HAP-1 (cell line): ENCODE measurements at regions not wholly inside any gene's neighbourhood (a gene's known extent, or its start where the extent isn't known, plus 50 kb on each side); places are given as distances from the start of the nearest gene placed in this dataset.

ENCODE experiments used
- DNase-seq, 2 experiments: peaks; one replicate each; pipeline ENCODE4 v3.0.0-alpha.2; 2016 to 2020; ENCODE audit warnings: low spot score in 2 of 2
- H3K27me3 ChIP-seq: fragments of 250-450 bp; sonication (Bioruptor Pico); 2 replicates; pipeline ENCODE4 v1.5.1; 2020; ENCODE audit warnings: low read depth, mild to moderate bottlenecking, moderate library complexity
- H3K36me3 ChIP-seq: fragments of 250-450 bp; sonication (Bioruptor Pico); replicated peaks from 2 replicates; pipeline ENCODE4 v1.5.1; 2020; ENCODE audit warnings: mild to moderate bottlenecking
- H3K4me1 ChIP-seq: fragments of 250-450 bp; sonication (Bioruptor Pico); 2 replicates; pipeline ENCODE4 v1.5.1; 2020; ENCODE audit warnings: mild to moderate bottlenecking
- H3K4me3 ChIP-seq: fragments of 250-450 bp; sonication (Bioruptor Pico); 2 replicates; pipeline ENCODE4 v1.5.1; 2020; ENCODE audit warnings: mild to moderate bottlenecking, moderate library complexity
- H3K9me3 ChIP-seq: fragments of 250-450 bp; sonication (Bioruptor Pico); 2 replicates; pipeline ENCODE4 v1.5.1; 2020; ENCODE audit warnings: mild to moderate bottlenecking, moderate library complexity
- in situ Hi-C: fragments of 300-500 bp; cut with MboI; formaldehyde crosslinking; loops from 3 replicates; pipeline ENCODE4 v1.14.3; 2020; ENCODE audit warnings: low sequenced_read_pairs, inconsistent platforms, mixed read lengths

DNA sequence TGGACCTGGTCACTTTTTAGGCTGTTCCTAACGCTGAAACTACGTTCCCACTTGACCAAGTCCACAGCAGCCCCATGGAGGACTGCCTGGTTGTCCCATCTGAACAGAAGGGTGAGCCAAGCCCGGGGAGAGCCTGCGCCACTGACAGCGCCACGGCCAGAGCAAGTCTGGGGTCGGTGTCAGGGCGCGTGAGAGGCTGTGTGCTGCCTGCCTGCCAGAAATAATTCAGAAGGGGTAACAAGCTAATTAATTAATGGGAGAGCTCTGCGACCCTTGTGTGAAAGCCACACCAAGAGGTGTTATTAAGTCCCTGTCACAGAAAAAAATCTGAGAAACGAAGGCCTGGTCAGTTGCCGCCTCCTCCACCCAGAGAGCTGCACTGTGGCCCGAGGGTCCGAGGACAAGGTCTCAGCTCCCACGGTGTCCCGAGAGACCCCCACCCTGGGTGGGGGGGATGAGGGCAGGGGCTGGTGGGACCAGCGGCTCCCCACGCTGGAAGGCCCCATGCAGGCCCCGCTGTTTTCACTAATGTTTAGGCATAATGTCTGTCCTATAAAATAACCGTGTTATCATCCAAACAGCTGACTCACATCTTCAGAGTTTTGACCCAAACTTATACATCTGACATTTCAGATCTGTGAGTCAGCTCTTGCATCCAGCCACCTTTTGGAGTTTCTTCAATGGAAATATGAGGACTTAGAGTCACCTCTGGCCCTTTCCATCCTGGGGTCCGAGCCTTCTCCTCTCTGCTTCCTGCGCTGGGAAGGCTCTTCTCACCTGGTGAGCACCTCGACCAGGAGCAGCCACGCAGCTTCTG is 58.5 kb downstream of the DLL1 start:
- in situ Hi-C loops = no loop called here
- H3K36me3 ChIP-seq = no peaks in the 10 kb centered on the region
- H3K27me3 ChIP-seq = no peaks in the 10 kb centered on the region
- no peaks in the 10 kb centered on the region for H3K9me3 ChIP-seq
- H3K4me3 ChIP-seq = no peak overlapping the region
- DNase-seq = no peak
- peaks cover 9% of the 10 kb centered on the region; the same call in 1 of the 2 replicates for H3K4me1 ChIP-seq

DNA sequence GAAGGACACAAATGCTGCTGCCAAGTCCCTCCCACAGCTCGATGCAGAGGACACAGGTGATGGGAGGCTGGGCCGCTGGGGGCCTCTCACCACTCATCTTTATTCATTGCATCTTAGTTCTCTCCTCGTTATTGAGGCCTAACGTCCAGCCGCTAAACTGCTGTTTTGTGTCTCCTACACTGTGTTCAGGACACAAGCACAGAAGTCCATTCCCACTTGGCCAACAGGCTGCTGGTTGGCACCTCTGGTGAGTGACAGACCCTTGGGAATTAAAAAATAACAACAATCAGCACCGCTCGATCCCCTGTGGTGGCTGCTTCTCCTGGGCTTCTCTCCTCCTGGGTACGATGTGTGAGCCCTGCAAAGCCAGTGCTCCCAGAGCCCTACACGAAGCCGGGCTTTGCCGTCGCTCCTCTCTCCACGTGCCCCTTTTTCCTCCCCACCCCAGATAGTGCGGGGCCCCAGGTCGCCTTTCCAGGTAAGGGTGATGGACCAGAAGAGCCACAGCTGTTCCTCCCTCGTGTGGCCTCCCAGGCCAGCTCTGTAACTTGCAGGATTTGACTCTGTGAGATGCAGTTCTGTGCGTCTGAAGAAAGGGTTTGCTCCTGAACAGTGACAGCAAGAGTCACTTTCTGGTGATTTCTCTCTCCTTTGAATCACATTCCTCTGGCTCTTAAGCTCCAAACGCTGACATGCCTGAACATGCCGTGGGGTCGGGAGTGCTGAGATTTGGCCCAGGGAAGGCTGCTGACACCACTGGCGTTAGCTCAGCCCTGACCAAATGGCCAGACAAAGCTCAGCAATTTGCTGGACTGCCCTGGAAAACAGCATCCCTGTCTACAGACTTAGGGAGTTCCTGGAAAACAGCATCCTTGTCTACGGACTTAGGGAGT is 59.3 kb downstream of the DLL1 start:
- DNase-seq = peak in 1 of 2 experiments; percentile 21
- Histone ChIP-seq H3K4me3 (no peak overlapping the region), H3K9me3 (no peaks in the 10 kb centered on the region), H3K36me3 (no peaks in the 10 kb centered on the region), H3K4me1 (peaks cover 9% of the 10 kb centered on the region; the same call in 1 of the 2 replicates), H3K27me3 (no peaks in the 10 kb centered on the region)
- in situ Hi-C loops = no loop called here

DNA sequence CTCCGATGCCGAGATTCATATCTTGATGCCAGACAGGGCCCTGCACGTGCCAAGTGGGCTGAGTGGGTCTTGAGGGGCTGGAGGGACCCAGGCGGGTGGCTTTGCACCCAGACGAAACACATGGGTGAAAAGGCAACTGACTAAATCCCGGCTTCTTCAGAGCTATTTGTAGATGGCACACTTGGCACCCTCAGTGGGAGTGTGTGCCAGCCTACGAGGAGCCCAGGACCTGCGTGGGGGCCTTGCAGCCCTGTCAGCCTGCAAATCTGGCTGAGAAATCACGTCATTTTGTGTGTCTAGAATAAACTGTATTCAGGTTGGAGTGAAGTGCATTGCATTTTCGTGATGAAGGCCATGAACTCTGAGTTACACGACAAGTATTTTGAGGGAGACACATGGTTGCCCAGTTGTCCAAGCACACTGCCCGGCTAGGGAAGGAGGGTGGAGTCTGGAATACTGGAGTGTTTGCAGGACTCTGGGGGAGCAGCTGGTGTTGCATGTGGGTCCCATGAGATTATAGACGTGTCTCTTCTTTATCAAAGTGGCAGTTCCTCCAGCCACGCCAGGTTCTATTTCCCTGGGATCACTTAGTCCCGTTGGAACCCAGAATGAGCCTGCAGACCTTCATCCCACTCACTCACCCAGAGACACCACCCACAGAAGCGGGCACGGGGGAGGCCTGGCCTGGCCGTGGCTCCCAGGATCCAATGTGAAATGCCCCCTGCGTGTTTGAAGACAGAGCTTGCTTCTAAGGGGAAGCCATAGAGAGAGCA is 60.2 kb downstream of the DLL1 start:
- in situ Hi-C loops = no loop called here
- DNase-seq = no peak

DNA sequence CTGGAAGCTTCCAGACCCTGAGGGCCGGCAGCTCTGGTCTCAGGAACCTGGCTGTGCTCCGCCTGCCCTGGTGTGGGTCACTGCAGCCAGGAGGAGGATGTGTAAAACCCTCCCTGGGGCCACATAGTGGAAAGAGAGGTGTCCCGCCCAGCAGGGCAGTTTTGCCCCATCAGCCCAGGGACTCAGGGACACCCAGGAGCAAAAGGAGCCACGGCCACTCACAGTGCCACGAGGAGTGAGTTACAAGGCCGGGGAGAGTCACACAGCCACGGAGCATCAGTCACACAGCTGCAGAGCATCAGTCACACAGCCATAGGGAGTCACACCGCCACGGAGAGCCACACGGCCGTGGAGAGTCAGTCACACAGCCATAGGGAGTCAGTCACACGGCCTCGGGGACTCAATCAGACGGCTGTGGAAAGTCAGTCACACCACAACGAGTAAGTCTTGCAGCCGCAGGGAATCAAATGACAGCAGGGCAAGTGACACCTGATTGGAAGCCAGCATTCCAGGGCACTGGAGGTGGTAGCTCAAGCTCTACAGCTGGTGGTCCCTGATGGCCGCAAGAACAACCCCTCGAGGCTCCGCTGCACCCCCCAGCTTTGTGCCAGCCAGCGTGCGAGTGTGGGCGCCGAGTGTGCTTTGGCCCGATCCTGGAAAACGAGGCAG is 60.9 kb downstream of the DLL1 start:
- DNase-seq = no peak
- H3K36me3 ChIP-seq = no peaks in the 10 kb centered on the region
- no peaks in the 10 kb centered on the region for H3K9me3 ChIP-seq
- H3K4me1 ChIP-seq = peaks cover 2% of the 10 kb centered on the region; the same call in 1 of the 2 replicates
- H3K4me3 ChIP-seq = no peak overlapping the region
- in situ Hi-C loops = no loop called here
- H3K27me3 ChIP-seq = no peaks in the 10 kb centered on the region

More for the DNA sequence above, 60.2 kb downstream of the DLL1 start:
- Histone ChIP-seq H3K27me3 (no peaks in the 10 kb centered on the region), H3K4me1 (peaks cover 9% of the 10 kb centered on the region; the same call in 1 of the 2 replicates), H3K36me3 (no peaks in the 10 kb centered on the region), H3K4me3 (no peak overlapping the region), H3K9me3 (no peaks in the 10 kb centered on the region)

DNA sequence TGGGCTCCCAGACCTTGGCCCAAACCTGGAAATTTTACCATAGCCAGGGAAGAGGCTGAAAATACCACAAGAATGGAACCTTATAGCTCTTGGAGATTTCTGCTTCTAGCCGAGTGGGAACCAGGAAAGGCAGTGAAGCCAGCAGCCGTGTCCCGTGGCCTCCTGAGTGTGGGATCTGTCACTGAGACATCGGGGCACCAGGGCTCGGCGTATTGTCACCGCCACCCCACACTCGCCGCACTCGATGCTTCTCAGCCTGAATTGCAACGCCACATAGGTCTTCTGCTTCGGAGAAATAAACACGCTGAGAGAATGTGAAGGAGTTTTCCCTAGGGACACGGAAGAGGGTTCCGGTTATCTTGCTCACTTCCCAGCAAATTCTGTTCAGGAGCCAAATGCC is 61.5 kb downstream of the DLL1 start:
- H3K4me1 ChIP-seq = no peaks in the 10 kb centered on the region
- in situ Hi-C loops = no loop called here
- DNase-seq = no peak
- no peaks in the 10 kb centered on the region for H3K27me3 ChIP-seq
- no peaks in the 10 kb centered on the region for H3K9me3 ChIP-seq
- no peak overlapping the region for H3K4me3 ChIP-seq
- H3K36me3 ChIP-seq = no peaks in the 10 kb centered on the region

DNA sequence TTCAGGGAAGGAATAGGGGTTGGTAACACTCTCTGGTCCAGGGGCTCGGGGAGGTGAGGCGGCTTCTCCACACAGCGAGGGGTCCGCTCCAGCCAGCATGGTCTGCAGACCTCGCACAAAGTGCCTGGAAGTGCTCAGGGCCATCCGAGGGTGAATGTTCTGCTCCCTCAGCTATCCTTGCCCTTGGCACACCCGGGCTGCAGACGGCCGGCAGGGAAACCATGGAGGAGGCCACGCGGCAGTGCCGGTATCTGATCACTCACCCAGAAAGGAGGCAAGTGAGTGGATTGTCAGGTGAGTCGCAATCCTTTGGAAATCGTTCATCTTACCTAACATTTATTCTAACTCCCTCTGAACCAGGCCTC is 62.0 kb downstream of the DLL1 start:
- H3K27me3 ChIP-seq = no peaks in the 10 kb centered on the region
- no peak overlapping the region for H3K4me3 ChIP-seq
- in situ Hi-C loops = no loop called here

DNA sequence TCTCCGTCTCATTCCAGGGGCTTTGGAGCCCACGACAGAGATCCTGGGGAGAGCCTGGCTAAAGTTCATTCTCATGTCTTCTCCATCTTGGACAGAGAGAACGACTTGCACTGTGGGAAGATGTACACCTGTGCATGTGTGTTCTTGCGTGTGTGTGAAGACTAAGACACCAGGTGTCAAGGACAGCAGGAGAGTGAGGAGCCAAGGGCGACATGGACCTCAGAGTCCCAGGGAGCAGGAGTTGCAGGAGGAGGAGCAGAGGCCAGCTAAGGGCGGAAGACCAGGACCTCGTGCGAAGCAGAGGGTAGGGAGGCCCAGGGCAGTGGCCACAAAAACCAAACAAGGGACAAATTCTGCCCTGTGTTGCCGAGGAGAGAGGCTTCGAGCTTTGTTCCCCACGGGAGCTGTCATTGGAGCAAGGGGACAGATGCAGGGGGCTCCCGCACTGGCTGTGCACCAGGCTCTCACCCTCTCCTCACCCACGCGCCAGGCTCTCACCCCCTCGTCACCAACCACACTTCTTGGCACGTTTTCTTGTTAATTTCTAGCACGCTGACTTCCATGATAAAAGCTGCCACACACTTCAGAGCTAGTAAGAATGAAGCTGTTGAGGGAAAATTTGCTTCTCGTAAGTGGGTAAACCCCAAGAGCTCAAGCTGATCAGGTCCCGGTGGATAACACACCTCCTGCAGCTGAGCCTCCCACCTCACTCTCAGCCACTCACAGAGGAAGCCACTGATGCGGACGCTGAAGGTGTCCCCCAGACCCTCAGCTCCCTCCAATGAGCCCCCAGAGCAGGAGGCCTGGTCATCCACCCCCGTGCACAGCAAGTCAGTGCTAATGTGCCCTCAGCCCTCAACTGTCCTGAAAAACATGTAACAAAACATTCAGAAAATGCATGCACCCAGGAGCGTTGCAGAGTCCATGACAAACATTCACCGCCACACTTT is 62.6 kb downstream of the DLL1 start:
- H3K9me3 ChIP-seq = no peaks in the 10 kb centered on the region
- no peak for DNase-seq
- no peaks in the 10 kb centered on the region for H3K36me3 ChIP-seq
- H3K4me1 ChIP-seq = no peaks in the 10 kb centered on the region
- H3K27me3 ChIP-seq = no peaks in the 10 kb centered on the region
- in situ Hi-C loops = no loop called here
- H3K4me3 ChIP-seq = no peak overlapping the region

More for the DNA sequence above, 62.0 kb downstream of the DLL1 start:
- H3K4me1 ChIP-seq = no peaks in the 10 kb centered on the region
- no peaks in the 10 kb centered on the region for H3K36me3 ChIP-seq
- DNase-seq = no peak
- H3K9me3 ChIP-seq = no peaks in the 10 kb centered on the region

DNA sequence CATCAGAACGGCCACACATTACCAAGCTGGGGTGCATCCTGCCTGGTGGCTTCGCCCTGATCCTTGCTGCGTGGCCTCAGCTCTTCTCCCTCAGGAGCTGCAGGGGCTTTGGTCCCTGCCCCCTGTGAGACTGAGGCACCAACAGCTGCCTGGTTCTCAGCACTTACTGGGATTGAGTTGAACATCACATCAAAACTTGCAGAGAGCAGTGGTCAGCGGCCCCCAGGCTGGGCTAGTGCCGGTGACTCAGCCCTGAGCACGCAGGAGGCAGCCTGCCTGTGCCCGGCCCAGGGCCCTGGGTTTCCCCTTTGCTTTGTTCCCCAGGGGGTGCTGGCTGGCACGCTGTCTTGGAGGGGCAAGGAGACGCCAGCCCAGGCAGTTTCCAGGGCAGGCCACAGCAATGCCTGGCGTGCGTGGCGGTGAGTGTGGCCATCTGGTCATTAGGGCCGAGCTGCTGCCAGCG is 63.3 kb downstream of the DLL1 start:
- Histone ChIP-seq H3K4me1 (no peaks in the 10 kb centered on the region), H3K4me3 (no peak overlapping the region), H3K36me3 (no peaks in the 10 kb centered on the region), H3K27me3 (no peaks in the 10 kb centered on the region), H3K9me3 (no peaks in the 10 kb centered on the region)
- in situ Hi-C loops = no loop called here
- DNase-seq = no peak

DNA sequence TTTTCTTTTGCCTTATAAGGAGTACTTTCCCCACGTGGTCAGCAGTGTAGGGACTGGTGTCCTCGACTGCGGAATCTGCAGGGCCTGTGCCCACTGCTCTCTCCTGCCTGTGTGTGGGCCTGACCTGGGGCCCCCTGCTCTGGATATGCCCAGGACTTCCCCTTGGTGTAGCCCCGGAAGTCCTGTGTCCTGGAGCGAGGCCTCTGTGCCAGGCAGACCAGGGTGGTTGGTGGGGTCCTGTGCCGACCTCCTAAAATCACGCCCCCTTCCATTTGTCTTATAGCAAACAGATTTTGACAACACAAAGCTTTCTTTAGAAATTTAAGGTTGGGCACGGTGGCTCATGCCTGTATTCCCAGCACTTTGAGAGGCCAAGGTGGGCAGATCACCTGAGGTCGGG is 64.2 kb downstream of the DLL1 start:
- H3K4me1 ChIP-seq = no peaks in the 10 kb centered on the region

DNA sequence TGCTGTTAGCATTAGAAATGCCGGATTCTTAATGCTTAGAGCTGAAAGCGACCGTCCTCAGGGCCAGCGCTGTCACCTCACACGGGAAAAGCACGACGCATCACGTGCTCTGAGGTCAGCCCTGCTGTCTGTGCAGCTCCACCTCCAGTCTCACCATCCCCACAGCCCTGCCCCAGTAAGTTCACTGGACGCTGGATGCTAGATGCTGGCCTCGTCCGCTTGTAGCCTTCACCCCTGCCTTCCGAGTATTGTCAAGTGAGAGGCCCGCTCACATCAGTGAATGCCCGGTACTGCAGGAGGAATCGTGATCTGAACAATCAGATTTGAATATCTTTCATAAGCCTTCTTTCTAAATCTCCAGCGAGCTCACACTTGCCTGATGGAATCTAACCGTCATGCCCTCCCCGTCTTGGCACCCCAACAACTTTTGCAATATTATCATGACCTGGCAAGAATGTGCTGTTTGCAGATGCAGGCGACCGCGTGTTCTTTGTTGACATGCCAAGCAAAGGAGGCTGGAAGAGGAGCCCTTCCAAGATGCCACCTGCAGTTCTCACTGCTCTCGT is 64.9 kb downstream of the DLL1 start:
- Histone ChIP-seq H3K4me1 (no peaks in the 10 kb centered on the region), H3K27me3 (no peaks in the 10 kb centered on the region), H3K4me3 (no peak overlapping the region), H3K9me3 (no peaks in the 10 kb centered on the region), H3K36me3 (no peaks in the 10 kb centered on the region)
- in situ Hi-C loops = no loop called here
- DNase-seq = no peak

More for the DNA sequence above, 64.2 kb downstream of the DLL1 start:
- Histone ChIP-seq H3K4me3 (no peak overlapping the region), H3K27me3 (no peaks in the 10 kb centered on the region), H3K36me3 (no peaks in the 10 kb centered on the region), H3K9me3 (no peaks in the 10 kb centered on the region)
- in situ Hi-C loops = no loop called here
- DNase-seq = no peak

DNA sequence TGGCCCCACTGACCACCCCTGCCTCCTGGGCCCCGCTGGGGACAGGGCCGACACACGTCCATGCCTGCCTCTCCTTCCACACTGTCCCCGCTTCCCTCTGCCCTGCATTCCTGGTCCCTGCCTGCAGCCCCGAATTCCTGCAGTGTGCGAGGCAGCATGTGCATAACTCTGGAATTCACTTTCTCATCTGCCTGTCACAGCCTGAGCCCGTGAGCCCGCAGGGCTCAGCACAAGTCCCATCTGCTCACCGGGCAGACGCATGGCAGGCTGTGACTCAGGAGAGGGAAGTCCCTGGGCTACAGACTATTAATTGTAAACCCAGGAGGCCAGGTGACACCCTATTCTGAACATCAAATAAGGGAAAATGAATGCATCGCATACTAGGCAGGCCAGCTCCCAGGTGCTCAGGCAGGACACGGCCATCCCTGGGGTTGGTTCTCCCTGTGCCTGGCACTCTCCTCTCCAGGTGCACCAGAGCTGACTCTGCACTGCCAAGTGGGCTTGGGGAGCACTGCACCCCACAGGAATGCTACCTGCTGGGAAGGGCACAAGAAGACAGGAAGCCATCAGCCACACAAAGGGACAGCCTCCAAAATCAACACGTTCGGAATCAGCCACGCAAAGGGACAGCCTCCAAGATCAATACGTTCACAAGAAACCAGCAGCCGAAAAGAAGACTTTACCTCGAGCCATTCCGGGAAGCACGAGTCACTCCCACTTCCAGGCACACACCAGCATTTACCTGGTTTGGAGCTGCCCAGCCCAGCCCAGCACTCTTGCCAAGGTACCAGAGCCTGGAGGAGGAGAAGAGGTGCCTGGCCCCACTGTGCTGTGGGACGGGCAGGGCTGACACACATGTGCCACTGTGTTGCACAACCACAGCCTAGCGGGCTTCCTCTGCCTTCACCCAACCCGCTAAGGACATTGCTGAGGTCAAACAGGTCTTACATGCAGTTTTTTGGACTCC is 65.9 kb downstream of the DLL1 start:
- in situ Hi-C loops = no loop called here

More for the DNA sequence above, 65.9 kb downstream of the DLL1 start:
- Histone ChIP-seq H3K36me3 (no peaks in the 10 kb centered on the region), H3K4me1 (no peaks in the 10 kb centered on the region), H3K4me3 (no peak overlapping the region), H3K27me3 (no peaks in the 10 kb centered on the region), H3K9me3 (no peaks in the 10 kb centered on the region)
- DNase-seq = no peak
